Lung (tissue), 11 donors: ENCODE measurements at regions not wholly inside any gene's neighbourhood (a gene's known extent, or its start where the extent isn't known, plus 50 kb on each side); places are given as distances from the start of the nearest gene placed in this dataset.

Experiments
- ATAC-seq: fragments of 200-7000 bp; cut with Tn5 transposase; one replicate; pipeline ENCODE4 v1.9.1; 2020; ENCODE audit warnings: moderate number of reproducible peaks; ENCODE audit not compliant: insufficient read depth, low FRiP score
- DNase-seq, 3 donors: peaks; one replicate each; pipeline ENCODE4 v3.0.0-alpha.2; 2013 to 2017
- H3K27ac ChIP-seq, 2 donors: one replicate each; pipeline ENCODE4 v1.5.1; 2013; ENCODE audit warnings: mild to moderate bottlenecking in 2 of 2, moderate library complexity in 2 of 2, control low read depth in 1 of 2, inconsistent platforms in 1 of 2, low read depth in 1 of 2, low read length in 1 of 2
- H3K27me3 ChIP-seq, 3 donors: one replicate each; pipeline ENCODE4 v1.5.1; 2013; ENCODE audit warnings: low read length in 2 of 3; ENCODE audit not compliant: control insufficient read depth in 3 of 3, insufficient read depth in 3 of 3
- H3K36me3 ChIP-seq, 4 donors: one replicate each; pipeline ENCODE4 v1.5.1; 2013; ENCODE audit warnings: low read length in 4 of 4, mild to moderate bottlenecking in 1 of 4, moderate library complexity in 1 of 4; ENCODE audit not compliant: control insufficient read depth in 4 of 4, insufficient read depth in 4 of 4
- H3K4me1 ChIP-seq, 5 donors: one replicate each; pipeline ENCODE4 v1.5.1; 2013; ENCODE audit warnings: low read length in 5 of 5, mild to moderate bottlenecking in 2 of 5, moderate library complexity in 1 of 5; ENCODE audit not compliant: control insufficient read depth in 5 of 5, insufficient read depth in 5 of 5
- H3K4me3 ChIP-seq: one replicate; pipeline ENCODE4 v1.5.1; 2013; ENCODE audit warnings: mild to moderate bottlenecking, control low read depth, moderate library complexity
- H3K9ac ChIP-seq, 2 donors: one replicate each; pipeline ENCODE4 v1.5.1; 2013; ENCODE audit warnings: low read length in 2 of 2, control low read depth in 1 of 2; ENCODE audit not compliant: insufficient read depth in 1 of 2
- H3K9me3 ChIP-seq, 4 donors: one replicate each; pipeline ENCODE4 v1.5.1; 2013; ENCODE audit warnings: low read length in 3 of 4, mild to moderate bottlenecking in 1 of 4, moderate library complexity in 1 of 4; ENCODE audit not compliant: control insufficient read depth in 4 of 4, insufficient read depth in 3 of 4
- CTCF ChIP-seq: IDR thresholded peaks from 2 replicates; pipeline ENCODE4 v1.5.1; 2012; ENCODE audit warnings: mild to moderate bottlenecking; ENCODE audit errors: control extremely low read depth, extremely low read depth
- WGBS, 2 donors: extraction: QIAGEN DNeasy Blood & Tissue Kit; methylation state at CpG; one replicate each; pipeline ENCODE4 v1.1.7; 2013; 5-methylcytosine and 5-hydroxymethylcytosine counted together
- donor health status: control.
- donor health status: control.
- donor health status: Bipolar disorder and iron deficiency.
- donor health status: healthy.
- donor health status: DM: yes; HTN: yes; CAD: no.

GRCh38 chr4:96809563-96809962, 969.7 kb downstream of the PDHA2 start:
- Histone ChIP-seq H3K4me3 (no peak overlapping the region), H3K27ac (no peak overlapping the region), H3K27me3 (no peaks in the 10 kb centered on the region), H3K4me1 (no peaks in the 10 kb centered on the region), H3K9ac (no peak overlapping the region), H3K9me3 (no peaks in the 10 kb centered on the region), H3K36me3 (no peaks in the 10 kb centered on the region)
- ATAC-seq, result no peak
- 65 to 69% methylated on average over 2 of the region's 2 CpGs for WGBS, 2 donors
- TF ChIP-seq CTCF, result no peak
- DNase-seq, result no peak

GRCh38 chr4:96827086-96827485, 987.2 kb downstream of the PDHA2 start:
- Histone ChIP-seq H3K4me1 (peaks cover 0 to 5% (median 0%) of the 10 kb centered on the region in 5 donors), H3K27me3 (no peaks in the 10 kb centered on the region), H3K4me3 (no peak overlapping the region), H3K36me3 (no peaks in the 10 kb centered on the region), H3K27ac (no peak overlapping the region), H3K9ac (no peak overlapping the region), H3K9me3 (peaks cover 0 to 3% (median 0%) of the 10 kb centered on the region in 4 donors)
- TF ChIP-seq CTCF, result no peak
- ATAC-seq (no peak), DNase-seq (peak; percentile 50 to 77 (median 71))
- WGBS, 2 donors, result 66 to 84% methylated on average over 4 of the region's 4 CpGs

GRCh38 chr4:96833831-96834230, 993.9 kb downstream of the PDHA2 start:
- H3K27me3 ChIP-seq, result no peaks in the 10 kb centered on the region
- TF ChIP-seq CTCF, result no peak
- no peaks in the 10 kb centered on the region for H3K9me3 ChIP-seq
- ATAC-seq (no peak), DNase-seq (no peak)
- no peak overlapping the region for H3K4me3 ChIP-seq
- 57 to 76% methylated on average over 2 of the region's 2 CpGs for WGBS, 2 donors
- H3K4me1 ChIP-seq, result no peaks in the 10 kb centered on the region
- no peak overlapping the region for H3K27ac ChIP-seq
- no peak overlapping the region for H3K9ac ChIP-seq
- no peaks in the 10 kb centered on the region for H3K36me3 ChIP-seq

GRCh38 chr4:96835991-96836390, 996.1 kb downstream of the PDHA2 start:
- TF ChIP-seq CTCF, result no peak
- Histone ChIP-seq H3K27me3 (no peaks in the 10 kb centered on the region), H3K4me3 (no peak overlapping the region), H3K4me1 (no peaks in the 10 kb centered on the region), H3K9ac (no peak overlapping the region), H3K9me3 (no peaks in the 10 kb centered on the region), H3K36me3 (no peaks in the 10 kb centered on the region), H3K27ac (no peak overlapping the region)
- no peak for ATAC-seq
- WGBS, 2 donors, result 20 to 39% methylated on average over 3 of the region's 3 CpGs
- DNase-seq, result peak in 1 of 3 donors; percentile 10
